PC-3 (cell line): ENCODE measurements at regions not wholly inside any gene's neighbourhood (a gene's known extent, or its start where the extent isn't known, plus 50 kb on each side); places are given as distances from the start of the nearest gene placed in this dataset.

Experiments used
- ATAC-seq: fragments of 200-7000 bp; cut with Tn5 transposase; 2 replicates; pipeline ENCODE4 v1.9.1; 2020; ENCODE audit warnings: mild to moderate bottlenecking, moderate library complexity
- BruUV-seq: library from RNA; stranded (reverse); fragments of 400-500 nt; replicated peaks from 2 replicates; lab custom pipeline; 2021; lab: Mats Ljungman, UMichigan
- CTCF ChIA-PET: fragments of 300-600 bp; sonication (Branson Sonifier 250); formaldehyde crosslinking; loops from one replicate; lab custom pipeline; 2022; ENCODE audit warnings: antibody characterized with exemption; lab: Charles Lee
- POLR2A ChIA-PET: fragments of 300-600 bp; sonication (Branson Sonifier 250); formaldehyde crosslinking; loops from one replicate; lab custom pipeline; 2022; ENCODE audit warnings: antibody characterized with exemption; ENCODE audit not compliant: unreplicated experiment; lab: Charles Lee
- DNase-seq: peaks from one replicate; pipeline ENCODE4 v3.0.0-alpha.2; 2015
- H2AFZ ChIP-seq: fragments of 300-600 bp; sonication (generic); 2 replicates; pipeline ENCODE4 v1.6.0; 2016; ENCODE audit warnings: antibody characterized with exemption, low read length
- H3F3A ChIP-seq: fragments of 300-600 bp; sonication (generic); one replicate; pipeline ENCODE4 v1.6.0; 2017; ENCODE audit warnings: antibody characterized with exemption, low read length, control low read depth, mild to moderate bottlenecking; ENCODE audit not compliant: unreplicated experiment
- H3K27ac ChIP-seq: fragments of 300-600 bp; sonication (generic); 2 replicates; pipeline ENCODE4 v1.5.1; 2016; ENCODE audit warnings: mild to moderate bottlenecking, low read length
- H3K27me3 ChIP-seq: fragments of 300-600 bp; sonication (generic); 2 replicates; pipeline ENCODE4 v1.6.1; 2016; ENCODE audit warnings: low read length, mixed read lengths
- H3K36me3 ChIP-seq: fragments of 300-600 bp; sonication (generic); 2 replicates; pipeline ENCODE4 v1.6.1; 2016; ENCODE audit warnings: low read depth, mixed run types, low read length, mixed read lengths
- H3K4me1 ChIP-seq: fragments of 300-600 bp; sonication (generic); 2 replicates; pipeline ENCODE4 v1.5.1; 2016; ENCODE audit warnings: low read length; ENCODE audit not compliant: insufficient read depth
- H3K4me2 ChIP-seq: fragments of 300-600 bp; sonication (generic); 2 replicates; pipeline ENCODE4 v1.6.0; 2016; ENCODE audit warnings: low read length
- H3K4me3 ChIP-seq: fragments of 300-600 bp; sonication (generic); 2 replicates; pipeline ENCODE4 v1.5.1; 2016; ENCODE audit warnings: mild to moderate bottlenecking, low read length, mixed read lengths
- H3K79me2 ChIP-seq: fragments of 300-600 bp; sonication (generic); 2 replicates; pipeline ENCODE4 v1.6.1; 2017; ENCODE audit warnings: low read length, mixed read lengths
- H3K9ac ChIP-seq: fragments of 300-600 bp; sonication (generic); 2 replicates; pipeline ENCODE4 v1.6.0; 2016; ENCODE audit warnings: mild to moderate bottlenecking, low read length
- H3K9me2 ChIP-seq: fragments of 300-600 bp; sonication (generic); replicated peaks from 2 replicates; pipeline ENCODE4 v1.6.1; 2016; ENCODE audit warnings: mixed run types, low read length, mixed read lengths
- H3K9me3 ChIP-seq: fragments of 300-600 bp; sonication (generic); 2 replicates; pipeline ENCODE4 v1.6.1; 2016; ENCODE audit warnings: low read length, mixed read lengths
- H4K20me1 ChIP-seq: fragments of 300-600 bp; sonication (generic); 2 replicates; pipeline ENCODE4 v1.6.1; 2016; ENCODE audit warnings: low read length, mixed read lengths
- CTCF ChIP-seq: fragments of 300-600 bp; sonication (generic); conservative IDR thresholded peaks from 2 replicates; pipeline ENCODE4 v1.5.1; 2017; ENCODE audit warnings: antibody characterized with exemption, low read depth, mild to moderate bottlenecking, low read length
- EZH2 ChIP-seq: fragments of 300-600 bp; sonication (generic); IDR thresholded peaks from one replicate; pipeline ENCODE4 v1.6.1; 2017; ENCODE audit warnings: antibody characterized with exemption, mild to moderate bottlenecking, low read length; ENCODE audit not compliant: unreplicated experiment
- EZH2phosphoT487 ChIP-seq: fragments of 300-600 bp; sonication (generic); IDR thresholded peaks from 2 replicates; pipeline ENCODE4 v1.6.1; 2018; ENCODE audit warnings: mild to moderate bottlenecking, antibody characterized with exemption, low read length, borderline replicate concordance
- intact Hi-C: fragments of 100-400 bp; cut with micrococcal nuclease; formaldehyde crosslinking; loops from 2 replicates; pipeline ENCODE4 v1.9.0; 2023

- Histone ChIP-seq H3K9me2 (no peaks in the 10 kb centered on the region), H3K27ac (no peak overlapping the region), H3F3A (no peaks in the 10 kb centered on the region), H3K79me2 (no peaks in the 10 kb centered on the region), H3K9ac (no peak overlapping the region), H3K4me2 (0 out of 2 replicates have a peak overlapping the region, but pooled peaks have one; percentile 11), H3K4me1 (peaks cover 9% of the 10 kb centered on the region), H3K27me3 (no peaks in the 10 kb centered on the region), H3K4me3 (no peak overlapping the region), H3K9me3 (no peaks in the 10 kb centered on the region), H3K36me3 (no peaks in the 10 kb centered on the region), H4K20me1 (no peaks in the 10 kb centered on the region), H2AFZ (no peak overlapping the region)
- no TSS peak for BruUV-seq
- no peak for TF ChIP-seq CTCF
- TF ChIP-seq EZH2: no peak
- TF ChIP-seq EZH2phosphoT487: no peak
- POLR2A ChIA-PET: no interaction called here
- ATAC-seq (peak; percentile 99), DNase-seq (peak; percentile 83)
- CTCF ChIA-PET: interaction anchor here (0.7 kb wide), 1 partner anchor 41 kb away, joined by 5 read pairs; no protein-coding TSS in a partner anchor
- intact Hi-C loops: no loop called here
Measured at GRCh38 chr5:91521334-91521733, 138.2 kb upstream of the ARRDC3 start.

- Histone ChIP-seq H2AFZ (no peak overlapping the region), H4K20me1 (no peaks in the 10 kb centered on the region), H3K4me2 (no peak overlapping the region), H3K27me3 (no peaks in the 10 kb centered on the region; the same call in 1 of the 2 replicates), H3K9me2 (no peaks in the 10 kb centered on the region), H3K36me3 (no peaks in the 10 kb centered on the region), H3K79me2 (no peaks in the 10 kb centered on the region), H3K4me1 (no peaks in the 10 kb centered on the region), H3K9ac (no peak overlapping the region), H3K4me3 (no peak overlapping the region), H3K27ac (no peak overlapping the region), H3F3A (no peaks in the 10 kb centered on the region), H3K9me3 (no peaks in the 10 kb centered on the region)
- BruUV-seq: no TSS peak
- TF ChIP-seq EZH2phosphoT487 (no peak), CTCF (no peak), EZH2 (no peak)
- ChIA-PET CTCF (no interaction called here), POLR2A (no interaction called here)
- no peak for DNase-seq
- ATAC-seq: no peak
- intact Hi-C loops: no loop called here
Measured at GRCh38 chr5:91514400-91514799, 131.3 kb upstream of the ARRDC3 start.

- H3K36me3 ChIP-seq: no peaks in the 10 kb centered on the region
- no peaks in the 10 kb centered on the region for H4K20me1 ChIP-seq
- H3K4me2 ChIP-seq: no peak overlapping the region
- no TSS peak for BruUV-seq
- no peaks in the 10 kb centered on the region for H3K9me2 ChIP-seq
- no peaks in the 10 kb centered on the region for H3K27me3 ChIP-seq
- no peaks in the 10 kb centered on the region for H3K79me2 ChIP-seq
- H3K4me1 ChIP-seq: no peaks in the 10 kb centered on the region
- no peak overlapping the region for H3K9ac ChIP-seq
- ATAC-seq (no peak), DNase-seq (no peak)
- intact Hi-C loops: loop anchor here (5.0 to 10.0 kb wide), 2 partner anchors 421 to 804 kb away; no protein-coding TSS in a partner anchor
- TF ChIP-seq CTCF (no peak), EZH2 (no peak), EZH2phosphoT487 (no peak)
- H3F3A ChIP-seq: no peaks in the 10 kb centered on the region
- no peaks in the 10 kb centered on the region for H3K9me3 ChIP-seq
- CTCF ChIA-PET: no interaction called here
- no peak overlapping the region for H3K4me3 ChIP-seq
- no peak overlapping the region for H3K27ac ChIP-seq
- POLR2A ChIA-PET: no interaction called here
- H2AFZ ChIP-seq: no peak overlapping the region
Measured at GRCh38 chr5:91503321-91503720, 120.2 kb upstream of the ARRDC3 start.
